ENCODE measurements at regions not wholly inside any gene's neighbourhood (a gene's known extent, or its start where the extent isn't known, plus 50 kb on each side); places are given as distances from the start of the nearest gene placed in this dataset.
"Not testable (repeated sequence)": the region's sequence is repeated elsewhere in the genome, so short reads cannot be mapped to it uniquely, and the experiment has no call there.

DNA sequence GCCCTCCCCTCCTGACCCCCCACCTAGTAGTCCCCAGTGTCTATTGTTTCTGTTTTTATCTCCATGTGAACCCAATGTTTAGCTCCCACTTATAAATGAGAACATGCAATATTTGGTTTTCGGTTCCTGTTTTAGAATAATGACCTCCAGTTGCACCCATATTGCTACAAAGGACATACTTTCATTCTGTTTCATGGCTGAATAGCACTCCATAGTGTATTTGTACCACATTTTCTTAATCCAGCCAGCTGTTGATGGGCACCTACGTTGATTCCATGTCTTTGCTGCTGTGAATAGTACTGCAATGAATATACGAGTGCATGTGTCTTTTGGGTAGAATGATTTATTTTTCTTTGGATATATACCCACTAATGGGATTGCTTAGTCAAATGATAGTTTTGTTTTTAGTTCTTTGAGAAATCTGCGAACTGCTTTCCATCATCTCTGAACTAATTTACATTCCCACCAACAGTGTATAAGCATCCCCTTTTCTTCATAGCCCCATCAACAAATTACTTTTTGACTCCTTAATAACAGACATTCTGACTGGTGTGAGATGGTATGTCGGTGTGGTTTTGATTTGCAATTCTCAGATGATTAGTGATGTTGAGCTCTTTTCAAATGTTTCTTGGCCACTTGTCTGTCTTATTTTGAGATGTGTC is 128.4 kb upstream of the PHYHIPL start:
- no peak for DNase-seq

DNA sequence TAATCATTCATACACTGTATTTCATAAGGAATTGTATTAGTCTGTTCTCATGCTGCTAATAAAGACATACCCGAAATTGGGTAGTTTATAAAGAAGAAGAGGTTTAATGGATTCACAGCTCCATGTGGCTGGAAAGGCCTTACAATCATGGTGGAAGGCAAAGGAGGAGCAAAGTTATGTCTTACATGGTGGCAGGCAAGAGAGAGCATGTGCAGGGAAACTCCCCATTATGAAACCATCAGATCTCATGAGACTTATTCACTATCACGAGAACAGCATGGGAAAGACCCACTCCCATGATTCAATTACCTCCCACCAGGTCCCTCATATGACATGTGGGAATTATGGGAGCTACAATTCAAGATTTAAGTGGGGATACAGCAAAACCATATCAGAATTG is 122.9 kb upstream of the PHYHIPL start:
- DNase-seq, result not testable (repeated sequence)

DNA sequence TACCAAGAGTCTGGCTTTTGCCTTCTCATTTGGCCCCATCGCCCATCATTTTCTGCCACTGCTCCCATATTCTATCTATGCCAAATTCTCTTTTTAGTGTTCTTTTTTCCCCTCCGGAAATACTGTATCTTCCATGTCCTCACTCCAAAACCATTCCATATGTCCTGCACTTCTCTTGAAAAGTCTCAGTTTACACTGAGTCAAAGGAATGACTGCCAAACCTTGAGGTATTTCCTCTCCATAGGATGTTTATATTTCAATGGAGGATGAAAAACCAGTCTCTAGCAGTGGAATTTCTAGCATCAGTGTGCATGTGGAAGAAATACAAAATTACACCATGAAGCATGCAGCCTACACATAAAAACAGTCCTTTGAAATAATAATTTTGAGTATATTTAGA is 121.4 kb upstream of the PHYHIPL start:
- no peak for DNase-seq

DNA sequence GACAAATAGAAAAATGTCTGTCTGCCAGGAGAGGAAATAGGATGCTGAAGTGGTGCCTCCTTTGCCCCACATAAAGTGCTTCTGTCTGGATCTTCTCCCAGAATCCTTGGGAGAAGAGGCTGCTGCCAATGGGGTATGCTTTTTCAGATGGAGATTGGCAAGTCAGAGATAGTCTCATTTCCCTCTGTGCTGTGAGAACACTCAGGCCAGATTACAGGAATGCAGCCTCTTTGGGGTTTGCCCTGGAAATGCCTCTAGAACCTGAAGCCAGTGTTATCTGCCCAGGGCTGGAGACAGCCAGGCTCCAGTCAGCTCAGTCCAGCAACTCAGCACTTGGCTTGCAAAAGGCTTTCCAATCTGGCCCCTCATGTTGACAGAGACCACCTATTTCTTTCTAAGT is 119.1 kb upstream of the PHYHIPL start:
- no peak for DNase-seq

DNA sequence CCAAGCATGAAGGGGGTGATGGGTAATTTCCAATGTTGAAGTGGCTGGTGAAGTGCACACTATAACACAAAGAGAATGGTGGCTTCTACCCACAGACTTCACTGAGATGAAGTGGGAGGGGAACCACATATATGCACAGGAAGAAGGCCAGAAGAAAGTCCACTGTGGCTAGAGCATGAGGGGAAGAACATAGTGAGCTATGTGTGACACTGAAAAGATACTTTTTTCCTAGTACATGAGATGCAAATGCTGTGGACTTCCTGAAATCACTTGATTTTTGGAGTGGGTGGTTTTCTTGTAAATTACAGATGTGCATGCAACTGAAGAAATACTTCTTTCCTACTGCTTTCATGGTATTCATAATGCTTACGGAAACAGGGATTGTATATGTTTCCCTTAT is 115.6 kb upstream of the PHYHIPL start:
- DNase-seq, result no peak

DNA sequence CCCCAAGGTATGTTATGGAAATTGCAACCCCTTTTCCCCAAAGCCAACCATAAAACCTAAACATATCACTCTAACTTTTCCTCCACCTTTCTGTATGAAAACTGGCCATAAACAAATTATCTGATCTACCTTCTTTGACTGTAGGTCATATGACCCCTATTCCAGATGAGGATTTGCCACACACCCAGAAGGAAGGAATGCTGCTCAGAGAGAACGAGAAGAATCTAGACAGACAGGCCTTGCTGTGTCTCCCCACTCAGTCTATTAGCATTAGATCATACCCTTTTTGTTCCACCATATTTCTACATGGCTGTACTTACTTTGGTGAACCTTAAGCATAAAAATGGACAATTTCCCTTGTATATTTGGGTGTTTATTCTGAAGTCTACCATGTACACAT is 113.0 kb upstream of the PHYHIPL start:
- no peak for DNase-seq

DNA sequence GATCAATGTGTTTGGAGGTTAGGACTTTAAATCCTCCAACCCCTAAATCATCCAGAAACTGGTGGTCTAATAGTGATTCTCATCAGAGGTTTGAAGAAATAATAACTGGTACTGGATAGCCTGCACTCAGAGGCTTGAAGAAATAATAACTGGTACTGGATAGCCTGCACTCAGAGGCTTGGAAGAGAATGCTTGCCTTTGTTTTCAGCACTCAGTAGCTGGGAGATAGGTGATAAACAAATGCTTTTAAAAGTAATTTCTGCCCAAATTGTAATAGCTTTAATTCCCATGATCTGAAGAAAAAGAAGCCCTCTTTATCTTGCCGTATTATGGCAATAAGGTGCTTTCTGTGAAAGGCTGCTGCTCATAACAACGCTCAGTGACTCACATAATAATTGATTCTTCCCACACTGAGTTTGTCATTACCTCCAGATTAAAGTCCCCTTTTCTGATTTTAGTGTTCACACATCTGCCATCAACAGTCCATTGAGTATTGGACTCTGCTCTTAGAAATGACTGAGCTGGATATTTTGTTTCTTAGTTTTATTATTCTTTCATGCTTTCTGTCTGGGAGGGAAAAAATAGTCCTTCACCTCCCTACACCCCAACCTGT is 112.3 kb upstream of the PHYHIPL start:
- DNase-seq, result no peak

DNA sequence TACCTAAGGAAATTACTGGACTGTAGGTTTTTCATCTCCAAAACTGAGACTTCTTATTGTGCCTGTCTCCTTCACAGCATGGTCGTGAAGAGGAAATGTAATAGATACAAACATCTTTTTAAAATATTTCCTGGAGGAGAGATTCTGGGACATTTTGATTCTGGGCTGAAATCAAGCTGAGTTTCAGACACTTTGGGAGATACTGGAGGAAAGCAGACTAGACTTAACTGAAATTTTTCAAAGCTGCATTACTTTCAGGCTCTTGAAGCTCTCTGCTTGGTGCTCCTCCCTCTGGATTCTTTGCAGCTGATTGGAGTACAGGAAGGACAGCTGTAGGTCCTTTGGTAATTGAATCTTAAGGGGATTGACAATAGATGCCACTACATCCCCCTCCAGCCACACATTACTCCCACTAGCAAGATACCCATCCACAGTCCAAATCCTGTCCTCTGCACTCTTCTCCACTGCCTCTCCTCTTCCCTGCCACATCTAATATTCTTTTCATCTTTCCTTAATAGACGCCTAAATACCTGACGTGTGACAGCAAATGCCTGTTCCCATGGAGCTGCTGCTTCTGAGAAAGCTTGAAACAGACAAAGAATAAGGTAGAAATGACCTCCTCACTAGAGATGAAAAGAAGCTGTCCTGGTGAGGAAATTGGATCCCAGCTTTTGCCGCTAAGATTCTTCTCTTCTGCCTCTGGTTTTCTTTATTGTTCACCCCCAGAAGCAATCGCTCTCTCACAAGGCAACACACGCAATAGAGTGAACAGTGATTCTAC is 111.5 kb upstream of the PHYHIPL start:
- DNase-seq, result no peak

DNA sequence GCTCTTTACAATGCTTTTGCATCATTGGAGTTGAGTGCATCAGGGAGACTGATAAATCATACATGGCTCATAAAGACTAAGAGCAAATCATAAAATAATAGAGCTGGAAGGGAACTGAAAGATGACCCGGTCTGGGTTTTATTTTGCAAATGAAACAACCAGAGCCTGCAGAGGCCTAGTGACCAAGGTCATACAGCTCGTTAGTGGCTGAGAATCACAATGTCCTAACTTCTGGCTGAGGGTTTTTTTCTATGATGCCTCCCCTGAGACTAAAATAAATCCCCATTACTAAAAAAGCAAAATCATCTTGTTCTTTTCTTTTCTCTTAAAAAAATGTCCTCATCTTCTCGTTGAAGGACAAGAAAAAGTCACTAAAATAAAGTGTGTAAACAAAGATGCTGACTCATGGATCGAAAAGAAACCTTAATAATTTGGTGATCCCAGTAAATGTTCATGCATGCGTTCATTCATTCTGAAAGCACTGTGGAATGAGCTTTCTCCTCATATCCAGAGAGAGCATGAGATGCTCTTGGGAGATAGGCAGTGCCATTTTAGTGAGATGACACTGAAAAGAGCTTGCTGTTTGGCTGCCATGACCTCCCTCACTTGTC is 107.8 kb upstream of the PHYHIPL start:
- no peak for DNase-seq

GRCh38 chr10:59072038-59072437 is 104.4 kb upstream of the PHYHIPL start:
- DNase-seq, result no peak

GRCh38 chr10:59073456-59074053 is 102.9 kb upstream of the PHYHIPL start:
- DNase-seq, result no peak

GRCh38 chr10:59075576-59075975 is 100.9 kb upstream of the PHYHIPL start:
- no peak for DNase-seq

DNA sequence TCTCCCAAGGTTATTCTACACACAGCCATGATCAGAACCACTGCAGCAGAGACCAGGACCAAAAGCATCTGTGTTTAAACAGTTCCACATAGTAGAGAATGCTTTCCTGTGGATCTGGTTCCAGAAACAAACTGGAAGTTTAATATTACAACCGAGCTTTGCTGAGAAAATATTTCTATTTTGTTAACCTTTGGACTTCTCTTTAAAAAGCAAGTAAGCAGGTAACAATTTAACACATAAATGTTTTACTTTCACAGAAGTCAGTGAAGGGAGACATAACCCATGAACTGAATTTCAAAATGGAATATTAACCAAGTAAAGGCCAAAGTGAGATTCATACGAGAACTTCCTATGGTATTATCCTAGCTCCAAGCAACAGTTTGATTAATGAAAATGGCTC is 98.6 kb upstream of the PHYHIPL start:
- DNase-seq, result no peak

- DNase-seq, result no peak
These were observed 97.5 kb upstream of the PHYHIPL start for GRCh38 chr10:59078978-59079377.

GRCh38 chr10:59079386-59080226 is 96.8 kb upstream of the PHYHIPL start:
- no peak for DNase-seq

DNA sequence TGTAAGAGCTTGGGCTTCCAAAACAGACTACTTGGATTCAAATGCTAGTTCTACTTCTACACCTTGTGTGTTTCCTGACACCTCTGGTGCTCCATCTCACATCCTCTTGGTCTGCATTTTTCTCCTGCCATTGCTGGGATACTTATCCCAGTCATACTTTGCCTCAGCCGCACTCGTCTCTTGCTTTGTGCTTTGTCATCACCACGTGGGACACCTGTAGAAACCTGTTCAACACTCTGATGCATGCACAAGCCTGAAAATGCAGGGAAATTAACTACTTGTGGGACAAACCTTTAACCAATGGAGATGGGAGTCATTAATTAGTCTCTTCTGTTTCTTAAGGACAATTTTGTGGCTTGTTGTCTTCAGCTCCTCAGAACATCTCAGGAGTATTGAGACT is 94.2 kb upstream of the PHYHIPL start:
- no peak for DNase-seq

DNA sequence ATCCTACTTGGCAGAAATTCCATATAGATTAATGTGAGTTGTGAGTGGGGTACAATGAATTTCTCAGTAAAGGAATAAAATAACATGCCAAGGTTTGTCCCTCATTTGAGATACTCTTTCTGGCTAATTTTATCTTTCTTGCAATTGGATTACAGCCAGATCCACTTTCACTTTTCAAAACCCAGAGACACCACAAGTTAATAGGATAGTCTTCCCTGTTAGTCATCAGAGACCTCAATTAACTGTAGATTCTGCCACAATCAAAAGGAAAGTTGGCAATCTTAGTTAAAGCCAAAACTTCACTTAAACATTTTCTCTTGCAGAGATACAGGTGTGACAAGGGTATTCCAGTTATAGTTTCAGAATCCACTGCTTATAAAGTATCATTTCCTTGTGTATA is 91.4 kb upstream of the PHYHIPL start:
- no peak for DNase-seq

GRCh38 chr10:59085711-59086502 is 90.5 kb upstream of the PHYHIPL start:
- no peak for DNase-seq

DNA sequence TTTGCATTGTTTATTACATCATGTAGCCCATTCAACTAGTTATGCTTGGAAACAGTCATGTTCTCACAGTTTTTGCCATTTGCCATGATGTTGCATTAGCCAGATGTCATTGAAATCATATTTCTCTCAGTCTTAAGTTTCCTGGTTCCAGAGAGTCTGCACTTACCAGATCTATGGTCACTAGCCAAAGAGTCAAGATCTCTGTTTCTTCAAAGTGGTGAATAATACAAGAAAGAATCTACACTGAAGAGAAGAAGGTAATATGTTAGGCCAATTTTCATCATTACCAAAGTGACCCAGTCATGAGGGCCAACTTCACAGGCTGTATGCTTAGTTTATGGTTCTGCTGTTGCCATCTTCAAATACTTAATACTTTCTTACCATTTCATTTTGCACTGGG is 89.0 kb upstream of the PHYHIPL start:
- no peak for DNase-seq

GRCh38 chr10:59088912-59089573 is 87.4 kb upstream of the PHYHIPL start:
- no peak for DNase-seq

All from hematopoietic multipotent progenitor cell treated with erythropoietin and hydrocortisone succinate and interleukin-3 and kit ligand, for 8 days (in vitro differentiated cells).